PC-3 (cell line): ENCODE measurements at regions not wholly inside any gene's neighbourhood (a gene's known extent, or its start where the extent isn't known, plus 50 kb on each side); places are given as distances from the start of the nearest gene placed in this dataset.

ENCODE experiments used
- CTCF ChIP-seq: fragments of 300-600 bp; sonication (generic); conservative IDR thresholded peaks from 2 replicates; pipeline ENCODE4 v1.5.1; 2017; ENCODE audit warnings: antibody characterized with exemption, low read depth, mild to moderate bottlenecking, low read length
- EZH2 ChIP-seq: fragments of 300-600 bp; sonication (generic); IDR thresholded peaks from one replicate; pipeline ENCODE4 v1.6.1; 2017; ENCODE audit warnings: antibody characterized with exemption, mild to moderate bottlenecking, low read length; ENCODE audit not compliant: unreplicated experiment
- EZH2phosphoT487 ChIP-seq: fragments of 300-600 bp; sonication (generic); IDR thresholded peaks from 2 replicates; pipeline ENCODE4 v1.6.1; 2018; ENCODE audit warnings: mild to moderate bottlenecking, antibody characterized with exemption, low read length, borderline replicate concordance

GRCh38 chr18:27695503-27695902 lies 481.4 kb downstream of the CDH2 start:
- TF ChIP-seq CTCF (no peak), EZH2 (no peak), EZH2phosphoT487 (no peak)
